ENCODE measurements at regions not wholly inside any gene's neighbourhood (a gene's known extent, or its start where the extent isn't known, plus 50 kb on each side); places are given as distances from the start of the nearest gene placed in this dataset.

GRCh38 chr13:90585392-90585791 lies 762.1 kb upstream of the MIR17HG start:
- Histone ChIP-seq H3K9me2 (replicated peaks; ENCODE audit: control insufficient read depth, low read length) (no peaks in the 10 kb centered on the region), H4K20me1 (ENCODE audit: control insufficient read depth, insufficient read depth, low read depth, low read length) (no peaks in the 10 kb centered on the region), H3K36me3 (ENCODE audit: control insufficient read depth, low read length) (no peaks in the 10 kb centered on the region), H3K9me3 (ENCODE audit: control insufficient read depth, insufficient read depth, low read length) (no peaks in the 10 kb centered on the region), H3F3A (ENCODE audit: control insufficient read depth, insufficient read depth) (no peaks in the 10 kb centered on the region), H3K79me2 (ENCODE audit: control insufficient read depth, low read length) (no peaks in the 10 kb centered on the region), H3K4me1 (ENCODE audit: control insufficient read depth, low read length) (no peaks in the 10 kb centered on the region), H3K27me3 (ENCODE audit: control insufficient read depth, low read length) (no peaks in the 10 kb centered on the region), H3K4me3 (ENCODE audit: low read length) (no peak overlapping the region), H3K4me2 (ENCODE audit: low read length) (no peak overlapping the region), H3K27ac (ENCODE audit: low read depth, low read length) (no peak overlapping the region)
- TF ChIP-seq, protein P1, sequence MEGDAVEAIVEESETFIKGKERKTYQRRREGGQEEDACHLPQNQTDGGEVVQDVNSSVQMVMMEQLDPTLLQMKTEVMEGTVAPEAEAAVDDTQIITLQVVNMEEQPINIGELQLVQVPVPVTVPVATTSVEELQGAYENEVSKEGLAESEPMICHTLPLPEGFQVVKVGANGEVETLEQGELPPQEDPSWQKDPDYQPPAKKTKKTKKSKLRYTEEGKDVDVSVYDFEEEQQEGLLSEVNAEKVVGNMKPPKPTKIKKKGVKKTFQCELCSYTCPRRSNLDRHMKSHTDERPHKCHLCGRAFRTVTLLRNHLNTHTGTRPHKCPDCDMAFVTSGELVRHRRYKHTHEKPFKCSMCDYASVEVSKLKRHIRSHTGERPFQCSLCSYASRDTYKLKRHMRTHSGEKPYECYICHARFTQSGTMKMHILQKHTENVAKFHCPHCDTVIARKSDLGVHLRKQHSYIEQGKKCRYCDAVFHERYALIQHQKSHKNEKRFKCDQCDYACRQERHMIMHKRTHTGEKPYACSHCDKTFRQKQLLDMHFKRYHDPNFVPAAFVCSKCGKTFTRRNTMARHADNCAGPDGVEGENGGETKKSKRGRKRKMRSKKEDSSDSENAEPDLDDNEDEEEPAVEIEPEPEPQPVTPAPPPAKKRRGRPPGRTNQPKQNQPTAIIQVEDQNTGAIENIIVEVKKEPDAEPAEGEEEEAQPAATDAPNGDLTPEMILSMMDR (IDR thresholded peaks at IDR 0.05; ENCODE audit: low read depth, low read length, poor library complexity, severe bottlenecking): no peak
- no peak for TF ChIP-seq EZH2phosphoT487 (IDR thresholded peaks at IDR 0.05; ENCODE audit: borderline replicate concordance, low read length)

DNA sequence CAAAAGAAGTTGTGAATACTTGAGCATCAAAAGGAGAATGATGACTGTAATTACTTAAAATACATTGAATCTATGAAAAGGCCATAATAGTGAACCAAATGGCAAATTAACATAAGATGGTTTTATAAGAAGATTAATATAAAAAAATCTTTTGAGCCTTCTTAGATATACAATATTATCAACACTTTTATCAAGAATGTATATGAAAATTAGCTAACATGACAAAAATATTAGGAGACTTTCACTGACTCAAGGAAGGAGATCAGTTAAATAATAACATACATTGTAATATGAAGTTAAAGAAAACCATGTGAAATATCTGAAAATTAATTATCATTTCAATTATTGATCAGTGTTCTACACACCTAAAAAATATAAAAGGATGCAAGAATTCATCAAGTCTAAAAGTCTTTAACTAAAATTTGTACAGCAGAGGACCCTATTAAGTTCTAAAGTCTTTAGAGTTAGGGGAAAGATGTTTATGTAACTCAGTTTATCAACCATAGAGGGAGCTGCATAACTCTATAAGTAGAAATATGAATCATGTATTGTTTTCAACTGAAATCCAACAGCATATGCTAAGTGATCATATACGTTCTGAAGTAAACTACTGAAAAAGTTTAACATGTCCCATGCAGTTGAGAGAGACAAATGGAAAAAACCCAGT lies 756.1 kb upstream of the MIR17HG start:
- Histone ChIP-seq H3F3A (ENCODE audit: control insufficient read depth, insufficient read depth) (no peaks in the 10 kb centered on the region), H3K4me1 (ENCODE audit: control insufficient read depth, low read length) (no peaks in the 10 kb centered on the region), H3K4me2 (ENCODE audit: low read length) (no peak overlapping the region), H3K9me3 (ENCODE audit: control insufficient read depth, insufficient read depth, low read length) (no peaks in the 10 kb centered on the region), H3K9me2 (replicated peaks; ENCODE audit: control insufficient read depth, low read length) (no peaks in the 10 kb centered on the region), H3K4me3 (ENCODE audit: low read length) (no peak overlapping the region), H3K79me2 (ENCODE audit: control insufficient read depth, low read length) (no peaks in the 10 kb centered on the region), H3K27me3 (ENCODE audit: control insufficient read depth, low read length) (no peaks in the 10 kb centered on the region), H4K20me1 (ENCODE audit: control insufficient read depth, insufficient read depth, low read depth, low read length) (no peaks in the 10 kb centered on the region), H3K36me3 (ENCODE audit: control insufficient read depth, low read length) (no peaks in the 10 kb centered on the region), H3K27ac (ENCODE audit: low read depth, low read length) (no peak overlapping the region)
- TF ChIP-seq, protein P1 (IDR thresholded peaks at IDR 0.05; ENCODE audit: low read depth, low read length, poor library complexity, severe bottlenecking): no peak
- TF ChIP-seq EZH2phosphoT487 (IDR thresholded peaks at IDR 0.05; ENCODE audit: borderline replicate concordance, low read length): no peak

GRCh38 chr13:90591927-90592268 lies 755.6 kb upstream of the MIR17HG start:
- H3K4me3 ChIP-seq (ENCODE audit: low read length): no peak overlapping the region
- H3K4me1 ChIP-seq (ENCODE audit: control insufficient read depth, low read length): no peaks in the 10 kb centered on the region
- H3K9me2 ChIP-seq (replicated peaks; ENCODE audit: control insufficient read depth, low read length): no peaks in the 10 kb centered on the region
- TF ChIP-seq, protein P1 (IDR thresholded peaks at IDR 0.05; ENCODE audit: low read depth, low read length, poor library complexity, severe bottlenecking): no peak
- TF ChIP-seq EZH2phosphoT487 (IDR thresholded peaks at IDR 0.05; ENCODE audit: borderline replicate concordance, low read length): no peak
- no peak overlapping the region for H3K4me2 ChIP-seq (ENCODE audit: low read length)
- no peak overlapping the region for H3K27ac ChIP-seq (ENCODE audit: low read depth, low read length)
- no peaks in the 10 kb centered on the region for H3F3A ChIP-seq (ENCODE audit: control insufficient read depth, insufficient read depth)
- H3K9me3 ChIP-seq (ENCODE audit: control insufficient read depth, insufficient read depth, low read length): no peaks in the 10 kb centered on the region
- no peaks in the 10 kb centered on the region for H3K79me2 ChIP-seq (ENCODE audit: control insufficient read depth, low read length)
- no peaks in the 10 kb centered on the region for H3K36me3 ChIP-seq (ENCODE audit: control insufficient read depth, low read length)
- no peaks in the 10 kb centered on the region for H3K27me3 ChIP-seq (ENCODE audit: control insufficient read depth, low read length)
- H4K20me1 ChIP-seq (ENCODE audit: control insufficient read depth, insufficient read depth, low read depth, low read length): no peaks in the 10 kb centered on the region
